ENCODE measurements at regions not wholly inside any gene's neighbourhood (a gene's known extent, or its start where the extent isn't known, plus 50 kb on each side); places are given as distances from the start of the nearest gene placed in this dataset.
"Not testable (repeated sequence)": the region's sequence is repeated elsewhere in the genome, so short reads cannot be mapped to it uniquely, and the experiment has no call there.

DNA sequence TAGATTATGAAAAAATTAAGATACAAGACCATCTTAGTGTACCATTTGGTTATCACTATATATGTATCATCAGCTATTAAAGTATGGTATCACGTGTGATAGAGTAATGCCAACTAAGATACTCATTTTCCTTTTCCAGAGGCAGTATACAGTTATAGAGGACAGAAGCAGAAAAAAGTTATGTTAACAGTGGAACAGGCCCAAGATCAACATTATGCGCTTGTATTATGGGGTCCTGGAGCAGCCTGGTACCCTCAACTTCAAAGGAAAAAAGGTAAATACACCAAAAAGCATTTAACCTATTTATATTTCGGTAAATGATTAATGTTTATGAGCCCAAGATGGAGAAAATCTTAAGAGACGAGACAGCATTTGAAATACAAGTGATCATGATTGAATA is 52.9 kb downstream of the SYT15B start:
- TF ChIP-seq, protein P1, sequence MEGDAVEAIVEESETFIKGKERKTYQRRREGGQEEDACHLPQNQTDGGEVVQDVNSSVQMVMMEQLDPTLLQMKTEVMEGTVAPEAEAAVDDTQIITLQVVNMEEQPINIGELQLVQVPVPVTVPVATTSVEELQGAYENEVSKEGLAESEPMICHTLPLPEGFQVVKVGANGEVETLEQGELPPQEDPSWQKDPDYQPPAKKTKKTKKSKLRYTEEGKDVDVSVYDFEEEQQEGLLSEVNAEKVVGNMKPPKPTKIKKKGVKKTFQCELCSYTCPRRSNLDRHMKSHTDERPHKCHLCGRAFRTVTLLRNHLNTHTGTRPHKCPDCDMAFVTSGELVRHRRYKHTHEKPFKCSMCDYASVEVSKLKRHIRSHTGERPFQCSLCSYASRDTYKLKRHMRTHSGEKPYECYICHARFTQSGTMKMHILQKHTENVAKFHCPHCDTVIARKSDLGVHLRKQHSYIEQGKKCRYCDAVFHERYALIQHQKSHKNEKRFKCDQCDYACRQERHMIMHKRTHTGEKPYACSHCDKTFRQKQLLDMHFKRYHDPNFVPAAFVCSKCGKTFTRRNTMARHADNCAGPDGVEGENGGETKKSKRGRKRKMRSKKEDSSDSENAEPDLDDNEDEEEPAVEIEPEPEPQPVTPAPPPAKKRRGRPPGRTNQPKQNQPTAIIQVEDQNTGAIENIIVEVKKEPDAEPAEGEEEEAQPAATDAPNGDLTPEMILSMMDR (IDR thresholded peaks at IDR 0.05), result not testable (repeated sequence)
- not testable (repeated sequence) for TF ChIP-seq POLR2AphosphoS5, EP300, POLR2A (IDR thresholded peaks at IDR 0.05)

All from sigmoid colon (tissue), 4 donors.